IMR-90 (cell line): ENCODE measurements at regions not wholly inside any gene's neighbourhood (a gene's known extent, or its start where the extent isn't known, plus 50 kb on each side); places are given as distances from the start of the nearest gene placed in this dataset.

Experiments used
- ATAC-seq: fragments of 200-7000 bp; cut with Tn5 transposase; 2 replicates; pipeline ENCODE4 v1.9.1; 2020; ENCODE audit warnings: low read depth, mild to moderate bottlenecking, moderate library complexity
- BruUV-seq: library from RNA; stranded (reverse); fragments of 400-500 nt; replicated peaks from 2 replicates; lab custom pipeline; 2021; lab: Mats Ljungman, UMichigan
- CTCF ChIA-PET: fragments of 300-600 bp; formaldehyde crosslinking; extraction: SDS; loops from one replicate; lab custom pipeline; 2021; ENCODE audit warnings: antibody characterized with exemption; lab: Yijun Ruan, JAX
- POLR2A ChIA-PET: fragments of 300-600 bp; sonication (Branson Sonifier 250); formaldehyde crosslinking; loops from one replicate; lab custom pipeline; 2022; ENCODE audit warnings: antibody characterized with exemption; ENCODE audit not compliant: unreplicated experiment; lab: Charles Lee
- DNase-seq: peaks from one replicate; pipeline ENCODE4 v3.0.0; 2013
- H2AFZ ChIP-seq: replicated peaks from 2 replicates; pipeline ENCODE3; 2013; ENCODE audit warnings: low read length, mild to moderate bottlenecking; ENCODE audit not compliant: poor library complexity
- H2AK5ac ChIP-seq: 2 replicates; pipeline ENCODE4 v1.6.1; 2013; ENCODE audit warnings: low read depth, low read length, inconsistent platforms
- H2AK9ac ChIP-seq: replicated peaks from 2 replicates; pipeline ENCODE3; 2013; ENCODE audit warnings: mild to moderate bottlenecking, low read depth, low read length, moderate library complexity; ENCODE audit not compliant: poor library complexity
- H2BK120ac ChIP-seq: 2 replicates; pipeline ENCODE4 v1.6.1; 2013; ENCODE audit warnings: low read depth, low read length, inconsistent platforms
- H2BK15ac ChIP-seq: 3 replicates; pipeline ENCODE4 v1.6.1; 2013; ENCODE audit warnings: low read depth, low read length, inconsistent platforms
- H2BK20ac ChIP-seq: 2 replicates; pipeline ENCODE4 v1.6.1; 2013; ENCODE audit warnings: low read depth, mild to moderate bottlenecking, inconsistent platforms, low read length, moderate library complexity
- H2BK5ac ChIP-seq: 2 replicates; pipeline ENCODE4 v1.6.1; 2013; ENCODE audit warnings: mild to moderate bottlenecking, low read depth, low read length, inconsistent platforms; ENCODE audit not compliant: poor library complexity, severe bottlenecking
- H3K14ac ChIP-seq: replicated peaks from 2 replicates; pipeline ENCODE4 v1.6.1; 2013; ENCODE audit warnings: low read depth, low read length, inconsistent platforms
- H3K18ac ChIP-seq: 2 replicates; pipeline ENCODE4 v1.6.1; 2013; ENCODE audit warnings: low read depth, low read length, control low read depth
- H3K23ac ChIP-seq: 2 replicates; pipeline ENCODE4 v1.6.1; 2013; ENCODE audit warnings: low read depth, low read length, inconsistent platforms
- H3K27ac ChIP-seq: 2 replicates; pipeline ENCODE4 v1.5.1; 2013; ENCODE audit warnings: mild to moderate bottlenecking, control low read depth, low read length; ENCODE audit not compliant: insufficient read depth
- H3K27me3 ChIP-seq: 2 replicates; pipeline ENCODE4 v1.6.1; 2013; ENCODE audit warnings: low read length; ENCODE audit not compliant: control insufficient read depth, insufficient read depth
- H3K36me3 ChIP-seq: 2 replicates; pipeline ENCODE4 v1.6.1; 2013; ENCODE audit warnings: low read length, mixed read lengths; ENCODE audit not compliant: control insufficient read depth, insufficient read depth
- H3K4ac ChIP-seq: 2 replicates; pipeline ENCODE4 v1.6.1; 2013; ENCODE audit warnings: low read depth, low read length, inconsistent platforms
- H3K4me1 ChIP-seq: 2 replicates; pipeline ENCODE4 v1.6.1; 2013; ENCODE audit warnings: low read length, mixed read lengths; ENCODE audit not compliant: control insufficient read depth, insufficient read depth
- H3K4me2 ChIP-seq: 2 replicates; pipeline ENCODE4 v1.6.1; 2013; ENCODE audit warnings: low read depth, mild to moderate bottlenecking, control low read depth, low read length, moderate library complexity
- H3K4me3 ChIP-seq: 2 replicates; pipeline ENCODE4 v1.5.1; 2013; ENCODE audit warnings: low read depth, mild to moderate bottlenecking, control low read depth, low read length, moderate library complexity; ENCODE audit not compliant: insufficient read depth
- H3K56ac ChIP-seq: 2 replicates; pipeline ENCODE4 v1.6.1; 2013; ENCODE audit warnings: low read length, inconsistent platforms; ENCODE audit not compliant: insufficient read depth; ENCODE audit errors: extremely low read depth
- H3K79me1 ChIP-seq, 2 experiments: 2 replicates each; pipeline ENCODE4 v1.6.1; 2013; ENCODE audit warnings: low read length in 2 of 2, inconsistent platforms in 1 of 2, low read depth in 1 of 2
- H3K9ac ChIP-seq: 2 replicates; pipeline ENCODE4 v1.6.1; 2013; ENCODE audit warnings: low read depth, low read length, control low read depth
- H3K9me1 ChIP-seq: 2 replicates; pipeline ENCODE4 v1.6.1; 2013; ENCODE audit warnings: low read length, inconsistent platforms; ENCODE audit not compliant: insufficient read depth
- H3K9me3 ChIP-seq: 2 replicates; pipeline ENCODE4 v1.6.1; 2013; ENCODE audit warnings: low read length; ENCODE audit not compliant: control insufficient read depth, insufficient read depth
- H4K20me1 ChIP-seq: 2 replicates; pipeline ENCODE4 v1.6.1; 2013; ENCODE audit warnings: low read length, inconsistent platforms; ENCODE audit not compliant: insufficient read depth
- H4K5ac ChIP-seq: 2 replicates; pipeline ENCODE4 v1.6.1; 2013; ENCODE audit warnings: mild to moderate bottlenecking, low read depth, low read length, control low read depth
- H4K8ac ChIP-seq, 2 experiments: 2 replicates each; pipeline ENCODE4 v1.6.1; 2013; ENCODE audit warnings: low read depth in 2 of 2, low read length in 2 of 2, control low read depth in 1 of 2, inconsistent platforms in 1 of 2
- H4K91ac ChIP-seq: 2 replicates; pipeline ENCODE4 v1.6.1; 2013; ENCODE audit warnings: low read depth, low read length, inconsistent platforms; ENCODE audit not compliant: insufficient read depth
- BHLHE40 ChIP-seq: fragments of 150-350 bp; IDR thresholded peaks from 2 replicates; pipeline ENCODE4 v1.6.1; 2016; ENCODE audit warnings: mild to moderate bottlenecking, low read depth, low read length
- CEBPB ChIP-seq: IDR thresholded peaks from 2 replicates; pipeline ENCODE4 v1.6.1; 2012; ENCODE audit warnings: low read depth, low read length, improper control_type of control experiment
- MAFK ChIP-seq: IDR thresholded peaks from 2 replicates; pipeline ENCODE4 v1.6.1; 2012; ENCODE audit warnings: low read depth, low read length, improper control_type of control experiment
- MAZ ChIP-seq: IDR thresholded peaks from 2 replicates; pipeline ENCODE4 v1.6.1; 2012; ENCODE audit warnings: low read depth, mild to moderate bottlenecking, low read length, improper control_type of control experiment, moderate library complexity, borderline replicate concordance
- NFE2L2 ChIP-seq: fragments of 150-350 bp; IDR thresholded peaks from 2 replicates; pipeline ENCODE4 v1.6.1; 2016; ENCODE audit warnings: low read depth, mild to moderate bottlenecking, low read length
- RCOR1 ChIP-seq: IDR thresholded peaks from 2 replicates; pipeline ENCODE4 v1.6.1; 2012; ENCODE audit warnings: mild to moderate bottlenecking, low read length, improper control_type of control experiment; ENCODE audit not compliant: insufficient replicate concordance
- WGBS, 2 experiments: methylation state at CpG; one replicate each; pipeline versions ENCODE4 v1.1.5 to v1.1.7; 2013; ENCODE audit warnings: missing lambda C conversion rate in 2 of 2; ENCODE audit not compliant: insufficient read length in 1 of 2; ENCODE audit errors: extremely low coverage in 2 of 2; 5-methylcytosine and 5-hydroxymethylcytosine counted together
- dilution Hi-C: fragments of 300-500 bp; cut with HindIII; formaldehyde crosslinking; loops from one replicate; pipeline ENCODE4 v1.14.3; 2018; ENCODE audit warnings: low sequenced_read_pairs; ENCODE audit not compliant: unreplicated experiment
- in situ Hi-C: fragments of 300-500 bp; cut with MboI; formaldehyde crosslinking; loops from 3 replicates; pipeline ENCODE4 v1.14.3; 2019; ENCODE audit warnings: low sequenced_read_pairs, inconsistent platforms, mixed read lengths
- intact Hi-C: fragments of 100-400 bp; cut with micrococcal nuclease; formaldehyde crosslinking; loops from 2 replicates; pipeline ENCODE4 v1.10.0; 2022
- TF ChIP-seq, protein P1 (sequence below): fragments of 150-350 bp; IDR thresholded peaks from 2 replicates; pipeline ENCODE4 v1.6.1; 2016; ENCODE audit warnings: low read depth, mild to moderate bottlenecking, low read length, moderate library complexity, borderline replicate concordance
- TF ChIP-seq, protein P2 (sequence below): fragments of 150-350 bp; IDR thresholded peaks from 2 replicates; pipeline ENCODE4 v1.6.1; 2017; ENCODE audit warnings: mild to moderate bottlenecking, antibody characterized with exemption, low read length, low read depth
- TF ChIP-seq, protein P3 (sequence below): conservative IDR thresholded peaks from 2 replicates; pipeline ENCODE4 v1.5.1; 2012; ENCODE audit warnings: mild to moderate bottlenecking, low read depth, low read length, improper control_type of control experiment

DNA sequence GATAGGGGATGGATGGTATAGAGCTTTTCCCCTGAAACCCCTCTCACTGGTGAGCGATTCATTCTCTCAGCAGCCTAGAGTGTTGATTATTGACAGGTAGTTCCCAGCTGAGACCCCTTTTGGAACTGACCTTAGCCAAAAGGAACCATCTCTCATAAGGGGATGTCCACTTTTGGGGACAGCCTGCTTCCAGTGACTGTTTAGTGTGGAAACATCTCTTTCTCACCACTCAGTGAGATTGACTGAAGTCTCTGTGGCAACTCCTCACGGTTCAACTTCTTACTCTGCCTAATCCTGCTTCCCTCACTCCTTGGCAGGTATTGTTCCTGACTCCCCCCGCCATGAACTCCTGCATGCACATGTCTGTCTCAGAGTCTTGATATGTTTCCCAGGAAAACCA, 529.2 kb upstream of the ATP2B1 start:
- ChIA-PET POLR2A (no interaction called here), CTCF (no interaction called here)
- Histone ChIP-seq H3K18ac (no peak overlapping the region), H3K14ac (no peak overlapping the region), H2AK9ac (no peak overlapping the region), H3K23ac (no peak overlapping the region), H3K4me1 (peaks cover 2% of the 10 kb centered on the region; the same call in 1 of the 2 replicates), H2AFZ (no peak overlapping the region), H3K27me3 (no peaks in the 10 kb centered on the region), H3K4ac (no peak overlapping the region), H3K36me3 (no peaks in the 10 kb centered on the region), H4K91ac (no peak overlapping the region), H3K56ac (no peak overlapping the region), H2AK5ac (no peak overlapping the region), H2BK20ac (no peak overlapping the region), H3K4me3 (no peak overlapping the region), H3K27ac (no peak overlapping the region), H3K9ac (no peak overlapping the region), H4K8ac (no peak overlapping the region), H2BK5ac (no peak overlapping the region), H3K9me1 (no peaks in the 10 kb centered on the region), H4K5ac (no peak overlapping the region), H3K79me1 (no peaks in the 10 kb centered on the region), H2BK15ac (no peak overlapping the region), H4K20me1 (no peaks in the 10 kb centered on the region), H3K4me2 (no peak overlapping the region), H2BK120ac (no peak overlapping the region), H3K9me3 (no peaks in the 10 kb centered on the region)
- BruUV-seq: no TSS peak
- ATAC-seq: no peak
- in situ Hi-C loops: no loop called here
- TF ChIP-seq MAFK (no peak), BHLHE40 (no peak), CEBPB (no peak), NFE2L2 (no peak), MAZ (no peak), RCOR1 (no peak)
- TF ChIP-seq, protein P1, sequence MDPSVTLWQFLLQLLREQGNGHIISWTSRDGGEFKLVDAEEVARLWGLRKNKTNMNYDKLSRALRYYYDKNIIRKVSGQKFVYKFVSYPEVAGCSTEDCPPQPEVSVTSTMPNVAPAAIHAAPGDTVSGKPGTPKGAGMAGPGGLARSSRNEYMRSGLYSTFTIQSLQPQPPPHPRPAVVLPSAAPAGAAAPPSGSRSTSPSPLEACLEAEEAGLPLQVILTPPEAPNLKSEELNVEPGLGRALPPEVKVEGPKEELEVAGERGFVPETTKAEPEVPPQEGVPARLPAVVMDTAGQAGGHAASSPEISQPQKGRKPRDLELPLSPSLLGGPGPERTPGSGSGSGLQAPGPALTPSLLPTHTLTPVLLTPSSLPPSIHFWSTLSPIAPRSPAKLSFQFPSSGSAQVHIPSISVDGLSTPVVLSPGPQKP: no peak
- TF ChIP-seq, protein P2, sequence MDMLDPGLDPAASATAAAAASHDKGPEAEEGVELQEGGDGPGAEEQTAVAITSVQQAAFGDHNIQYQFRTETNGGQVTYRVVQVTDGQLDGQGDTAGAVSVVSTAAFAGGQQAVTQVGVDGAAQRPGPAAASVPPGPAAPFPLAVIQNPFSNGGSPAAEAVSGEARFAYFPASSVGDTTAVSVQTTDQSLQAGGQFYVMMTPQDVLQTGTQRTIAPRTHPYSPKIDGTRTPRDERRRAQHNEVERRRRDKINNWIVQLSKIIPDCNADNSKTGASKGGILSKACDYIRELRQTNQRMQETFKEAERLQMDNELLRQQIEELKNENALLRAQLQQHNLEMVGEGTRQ: no peak
- TF ChIP-seq, protein P3, sequence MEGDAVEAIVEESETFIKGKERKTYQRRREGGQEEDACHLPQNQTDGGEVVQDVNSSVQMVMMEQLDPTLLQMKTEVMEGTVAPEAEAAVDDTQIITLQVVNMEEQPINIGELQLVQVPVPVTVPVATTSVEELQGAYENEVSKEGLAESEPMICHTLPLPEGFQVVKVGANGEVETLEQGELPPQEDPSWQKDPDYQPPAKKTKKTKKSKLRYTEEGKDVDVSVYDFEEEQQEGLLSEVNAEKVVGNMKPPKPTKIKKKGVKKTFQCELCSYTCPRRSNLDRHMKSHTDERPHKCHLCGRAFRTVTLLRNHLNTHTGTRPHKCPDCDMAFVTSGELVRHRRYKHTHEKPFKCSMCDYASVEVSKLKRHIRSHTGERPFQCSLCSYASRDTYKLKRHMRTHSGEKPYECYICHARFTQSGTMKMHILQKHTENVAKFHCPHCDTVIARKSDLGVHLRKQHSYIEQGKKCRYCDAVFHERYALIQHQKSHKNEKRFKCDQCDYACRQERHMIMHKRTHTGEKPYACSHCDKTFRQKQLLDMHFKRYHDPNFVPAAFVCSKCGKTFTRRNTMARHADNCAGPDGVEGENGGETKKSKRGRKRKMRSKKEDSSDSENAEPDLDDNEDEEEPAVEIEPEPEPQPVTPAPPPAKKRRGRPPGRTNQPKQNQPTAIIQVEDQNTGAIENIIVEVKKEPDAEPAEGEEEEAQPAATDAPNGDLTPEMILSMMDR: no peak
- dilution Hi-C loops: no loop called here
- intact Hi-C loops: no loop called here
- DNase-seq: no peak
- no CpG with 5 or more reads among the region's 3 CpGs for WGBS, 2 experiments
